HG03460 (cell line): ENCODE measurements at regions not wholly inside any gene's neighbourhood (a gene's known extent, or its start where the extent isn't known, plus 50 kb on each side); places are given as distances from the start of the nearest gene placed in this dataset.

Source experiments
- ATAC-seq: cut with Tn5 transposase; IDR thresholded peaks from one replicate; pipeline ENCODE4 v1.9.1; 2021; ENCODE audit not compliant: unreplicated experiment

DNA sequence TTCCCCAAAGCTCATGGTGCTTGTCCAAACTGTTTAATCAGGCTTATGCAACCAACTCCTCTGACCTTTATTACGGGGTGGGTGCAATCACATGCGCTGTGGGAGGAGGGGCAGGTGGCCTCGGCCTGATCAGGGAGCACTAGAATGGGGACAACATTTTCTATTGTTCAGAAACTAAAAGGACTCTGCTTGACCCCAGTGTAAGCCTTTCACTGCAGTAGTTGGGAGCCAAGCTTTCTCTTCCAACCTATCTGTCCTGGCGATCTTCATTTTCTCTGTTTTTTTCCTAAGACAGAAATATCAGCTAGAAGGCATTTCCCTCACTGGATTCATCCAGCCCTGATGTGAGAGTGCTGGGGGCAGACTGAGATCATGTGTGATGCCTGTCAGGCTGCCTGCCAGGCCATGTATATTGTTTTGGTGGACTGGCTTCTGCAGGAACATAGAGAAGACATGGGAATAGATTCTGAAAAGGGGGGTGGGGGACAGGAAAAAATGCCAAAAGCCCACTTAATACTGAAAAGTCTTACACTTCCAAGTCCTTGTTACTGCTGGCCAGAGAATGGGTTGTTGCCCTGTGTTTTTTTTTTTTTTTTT is 627.0 kb upstream of the TBL1XR1 start:
- ATAC-seq = no peak

DNA sequence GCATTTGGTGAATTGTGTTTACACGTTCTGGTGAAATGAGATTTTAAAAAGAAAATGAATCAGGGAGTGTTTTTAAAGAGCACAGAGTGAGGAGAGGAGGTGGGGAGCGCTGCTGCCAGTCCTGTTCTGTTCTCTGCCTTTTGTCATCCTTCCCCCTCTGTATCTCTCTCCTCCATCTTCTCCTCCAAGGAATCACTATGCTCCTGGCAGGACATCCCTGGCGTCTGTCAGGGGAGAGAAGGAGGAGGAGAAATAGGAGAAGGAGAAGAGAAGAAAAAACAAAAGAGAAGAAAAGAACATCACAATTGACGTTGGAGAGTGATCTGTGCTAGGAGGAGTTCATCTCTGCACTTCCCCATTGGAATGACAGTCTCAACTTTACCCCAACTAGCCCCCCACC is 627.6 kb upstream of the TBL1XR1 start:
- no peak for ATAC-seq

DNA sequence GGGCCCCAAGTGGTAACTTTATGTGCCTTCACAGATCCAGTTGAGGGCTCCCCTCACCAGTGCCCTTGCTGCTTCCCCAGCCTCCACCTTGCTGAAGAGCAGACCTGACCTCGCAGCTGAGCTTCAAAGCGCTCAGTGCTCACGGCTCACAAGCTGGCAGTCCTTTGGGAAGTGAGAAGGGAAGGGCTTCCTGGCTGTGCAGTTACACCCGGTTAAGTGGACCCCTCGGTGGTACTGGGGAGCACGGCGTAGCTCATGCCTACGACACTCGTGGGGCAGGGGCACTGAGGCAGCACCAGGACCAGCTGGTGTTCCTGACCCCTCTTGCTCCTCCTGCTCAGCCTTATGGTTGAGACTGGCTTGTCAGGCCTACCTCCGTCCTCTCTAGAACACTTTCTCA is 629.0 kb upstream of the TBL1XR1 start:
- ATAC-seq = no peak

DNA sequence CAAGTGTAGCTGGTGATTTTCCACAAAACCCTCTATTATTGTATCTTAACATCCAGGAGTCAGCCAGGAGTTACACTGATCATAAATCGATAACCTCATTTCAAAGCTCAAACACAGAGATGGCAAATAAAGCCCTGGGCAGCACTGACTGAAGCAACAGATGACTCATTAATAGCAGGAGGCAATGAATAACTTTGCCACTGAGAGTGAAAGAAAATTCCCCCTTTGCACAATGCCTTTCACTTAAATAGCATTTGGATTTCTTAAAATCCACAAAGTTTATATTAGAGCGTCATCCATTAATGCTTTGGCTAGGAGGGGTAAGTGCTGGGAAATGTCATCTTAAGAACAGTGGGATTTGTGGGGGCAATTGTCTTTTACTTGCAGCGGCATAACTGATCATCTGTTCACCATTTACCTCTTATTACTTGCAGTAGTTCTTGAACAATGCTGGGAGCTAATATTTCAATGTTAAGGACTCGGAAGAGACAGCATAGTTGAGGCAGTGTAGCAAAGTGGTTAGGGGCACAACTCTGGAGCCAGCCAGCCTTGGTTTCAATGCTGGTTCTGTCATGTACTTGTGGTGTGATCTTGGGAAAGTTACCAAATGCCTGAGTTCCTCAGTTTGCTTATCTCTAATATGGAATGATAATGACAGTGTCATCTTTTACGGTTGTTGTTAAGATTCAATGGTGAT is 630.4 kb upstream of the TBL1XR1 start:
- peak; percentile 54 for ATAC-seq

DNA sequence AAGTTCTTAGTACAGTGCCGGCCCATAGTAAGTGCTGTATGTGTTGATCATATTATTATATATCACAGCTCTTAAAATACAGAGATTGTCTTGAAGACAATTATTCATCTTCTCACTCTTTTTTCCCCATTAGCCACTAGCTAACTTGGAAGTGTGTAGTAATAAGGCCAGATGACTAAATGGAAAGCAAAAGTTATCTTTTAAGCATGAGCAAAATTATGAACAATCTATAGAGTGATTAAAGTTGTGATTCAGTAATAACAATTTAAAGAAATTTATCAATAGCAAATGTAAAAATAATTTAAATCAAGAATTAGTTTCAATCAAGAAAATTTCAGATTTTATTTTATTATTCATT is 630.9 kb upstream of the TBL1XR1 start:
- ATAC-seq = no peak

DNA sequence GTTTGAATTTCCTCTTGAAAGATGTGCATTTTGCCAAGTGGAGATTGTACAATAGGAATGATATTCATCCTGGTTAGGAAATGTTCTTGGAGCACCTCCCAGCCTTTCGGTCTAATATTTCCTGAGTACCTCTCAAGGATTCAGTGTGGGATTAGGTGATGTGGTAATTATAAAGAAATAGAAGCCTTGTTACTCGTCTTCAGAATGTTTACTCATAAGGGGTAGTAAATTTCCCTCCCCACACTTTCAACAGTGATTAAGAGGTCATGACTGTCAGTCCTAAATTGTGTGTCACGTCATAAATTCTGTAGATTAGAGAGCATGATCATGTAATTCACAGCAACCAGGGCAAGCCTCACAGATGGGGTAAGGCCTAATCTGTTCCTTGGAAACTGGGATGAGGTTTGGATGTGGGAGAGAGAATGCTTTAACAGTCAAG is 633.1 kb upstream of the TBL1XR1 start:
- no peak for ATAC-seq

DNA sequence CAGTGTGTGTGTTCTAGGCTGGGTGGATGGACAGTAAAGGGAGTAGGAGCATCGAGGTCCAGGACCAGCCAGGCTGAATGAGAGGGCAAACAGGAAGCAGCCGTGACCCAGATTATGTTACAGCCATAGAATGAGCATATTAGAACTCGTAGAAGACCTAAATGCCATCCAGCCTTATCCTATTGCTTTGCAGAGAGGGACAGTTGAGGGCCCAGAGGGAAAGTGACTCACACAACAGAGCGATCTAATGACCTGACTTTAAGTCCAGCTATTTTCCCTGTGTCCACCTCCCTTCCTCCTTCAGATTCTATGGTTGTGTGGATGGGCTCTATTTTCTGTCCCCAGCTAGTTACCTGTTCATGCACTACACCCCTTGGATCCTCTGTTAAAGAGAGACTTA is 634.1 kb upstream of the TBL1XR1 start:
- ATAC-seq = no peak

DNA sequence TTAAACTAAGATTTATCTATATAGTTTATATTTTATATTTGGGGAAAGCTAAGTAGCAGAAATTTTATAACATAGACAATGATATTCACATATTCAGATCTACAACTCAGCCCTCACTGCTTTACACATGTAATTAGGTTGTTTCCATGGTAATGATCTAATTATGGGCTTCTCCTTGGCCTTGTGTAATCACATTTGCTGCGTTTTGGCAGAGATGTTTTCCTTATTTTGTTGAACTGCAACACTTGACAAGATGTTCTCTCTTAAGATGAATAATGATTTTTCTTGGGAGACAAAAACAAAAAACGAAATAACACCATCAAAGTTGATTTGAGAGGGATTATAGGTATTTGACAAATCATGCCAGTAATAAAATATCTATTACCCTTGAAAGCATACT is 635.6 kb upstream of the TBL1XR1 start:
- no peak for ATAC-seq

DNA sequence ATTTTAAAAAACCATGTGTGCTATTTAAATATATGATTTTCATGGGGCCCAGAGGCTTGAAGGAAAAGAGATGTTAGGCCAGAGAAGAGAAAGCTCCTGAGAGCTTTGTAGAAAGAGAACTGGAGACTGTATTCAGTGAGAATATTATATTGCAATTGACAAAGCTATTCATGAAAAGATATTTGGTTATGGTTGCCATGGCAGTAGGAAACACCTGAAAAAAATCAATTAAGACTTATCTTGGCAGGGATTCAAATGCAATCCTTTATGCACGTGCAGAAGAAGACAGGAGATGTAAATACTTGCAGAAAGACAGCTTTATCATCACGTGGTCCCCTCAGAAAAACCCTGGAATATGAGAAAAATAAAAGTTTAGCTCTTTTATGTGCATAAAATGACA is 636.0 kb upstream of the TBL1XR1 start:
- ATAC-seq = no peak

DNA sequence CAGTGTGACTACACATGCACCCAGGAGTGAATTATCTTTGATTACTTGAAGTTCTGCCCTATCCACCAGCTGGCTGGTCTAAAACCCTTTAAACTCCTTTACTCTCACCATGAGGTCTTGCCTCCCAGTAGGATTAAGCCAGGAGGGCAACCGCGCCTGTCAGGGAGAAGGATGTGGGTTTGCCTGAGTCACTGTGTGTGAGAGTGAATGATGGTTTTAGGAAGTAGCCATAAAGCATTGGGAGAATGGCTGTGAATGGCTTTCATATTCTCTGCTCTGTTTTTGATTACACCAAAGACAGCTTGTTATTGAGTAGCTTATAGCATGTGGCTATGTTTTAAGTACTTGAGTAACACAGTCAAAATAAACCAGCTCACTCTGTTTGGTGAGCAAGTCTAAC is 637.7 kb upstream of the TBL1XR1 start:
- no peak for ATAC-seq

DNA sequence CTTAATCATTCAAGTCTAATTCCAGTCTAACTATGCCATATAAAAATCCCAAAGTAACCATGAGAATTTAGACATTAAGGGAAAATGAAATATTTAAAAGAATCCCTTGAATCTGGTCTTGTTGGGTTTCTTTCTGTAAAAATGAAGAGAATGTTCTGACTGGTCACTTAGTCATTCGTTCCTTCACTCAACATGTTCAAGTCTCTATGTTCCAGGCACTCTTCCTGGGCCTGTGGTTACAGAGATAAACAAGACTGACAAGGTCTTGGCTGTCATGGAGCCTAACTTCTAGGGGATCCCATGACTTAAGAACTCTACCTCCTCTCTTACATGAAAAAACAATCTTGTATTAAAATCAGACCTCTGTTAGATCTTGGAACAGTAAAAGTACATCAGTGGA is 638.6 kb upstream of the TBL1XR1 start:
- no peak for ATAC-seq

DNA sequence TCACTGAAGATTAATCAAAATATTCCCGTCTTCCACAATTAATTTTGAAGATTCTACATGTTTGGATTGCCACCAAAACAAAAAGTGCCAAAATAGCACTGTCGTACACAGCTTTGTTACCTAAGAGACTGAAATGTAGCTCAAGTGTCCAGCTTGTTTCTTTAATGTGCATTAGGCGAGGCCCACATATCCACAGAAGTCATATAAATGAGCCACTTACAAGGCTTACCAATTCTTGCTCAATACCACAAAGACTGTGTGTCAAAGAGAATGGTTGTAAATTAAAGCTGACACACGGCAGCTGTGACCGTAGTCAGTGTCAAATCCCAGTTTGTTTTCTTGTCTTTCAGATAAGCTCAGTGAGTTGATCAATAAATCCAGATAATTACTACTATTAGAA is 639.4 kb upstream of the TBL1XR1 start:
- no peak for ATAC-seq

DNA sequence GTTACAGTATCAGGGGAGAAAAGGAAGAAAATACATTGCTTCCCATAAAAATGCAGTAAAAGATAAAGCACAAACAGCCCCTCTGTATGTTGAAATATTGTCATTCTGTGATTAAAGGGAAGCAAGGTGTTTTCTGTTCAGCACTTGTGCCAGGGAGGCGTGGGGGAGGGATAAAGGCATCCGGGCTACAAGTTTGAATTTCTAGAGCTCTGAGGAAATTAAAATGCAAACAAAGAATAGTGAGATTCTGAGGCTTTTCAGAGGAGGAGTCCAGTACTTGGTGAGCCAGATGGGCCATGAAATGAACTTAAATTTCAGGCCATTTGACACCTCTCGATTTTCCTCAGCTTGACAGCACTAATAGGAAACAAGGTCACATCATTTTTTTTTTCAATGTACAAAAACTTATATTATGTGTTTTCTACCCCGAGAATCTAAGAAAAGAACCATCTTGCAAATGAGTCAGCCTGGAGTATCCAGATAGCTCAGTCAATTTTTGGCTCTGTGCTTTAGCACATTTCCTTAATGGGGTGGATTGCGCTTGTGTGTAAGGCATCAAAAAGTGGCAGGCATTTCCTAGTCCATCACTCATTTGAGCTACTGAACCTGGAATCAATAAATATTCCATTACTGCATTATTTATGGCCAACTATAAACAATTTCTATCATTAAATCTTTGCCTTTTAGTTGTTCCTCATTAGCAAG is 640.8 kb upstream of the TBL1XR1 start:
- ATAC-seq = no peak

DNA sequence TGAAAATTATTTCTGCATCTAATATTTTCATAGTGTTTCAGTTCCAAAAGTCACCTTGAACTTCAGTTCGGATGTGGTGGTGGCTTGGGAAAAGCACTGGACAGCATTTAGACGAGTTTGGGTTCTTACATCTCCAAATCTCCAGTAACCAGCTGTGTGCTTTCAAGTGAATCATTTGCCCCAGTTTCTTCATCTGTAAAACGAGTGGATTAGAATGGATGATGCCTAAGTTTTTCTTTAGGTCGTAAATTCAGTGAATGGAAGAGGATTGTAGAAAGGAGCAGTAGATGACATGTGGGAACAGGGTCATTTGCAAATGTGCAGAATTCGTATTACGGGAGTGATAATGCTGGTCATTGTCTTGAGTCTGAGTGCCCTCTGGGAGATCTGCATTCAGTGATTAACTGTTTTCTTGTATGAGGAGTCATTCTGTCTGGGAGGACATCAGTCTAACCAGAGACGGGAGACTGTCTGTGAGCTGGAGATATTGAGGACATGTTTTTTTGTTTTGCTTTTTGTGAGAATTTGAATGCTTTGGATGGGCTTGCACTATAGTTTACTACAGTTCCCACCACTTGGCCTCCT is 641.6 kb upstream of the TBL1XR1 start:
- no peak for ATAC-seq

DNA sequence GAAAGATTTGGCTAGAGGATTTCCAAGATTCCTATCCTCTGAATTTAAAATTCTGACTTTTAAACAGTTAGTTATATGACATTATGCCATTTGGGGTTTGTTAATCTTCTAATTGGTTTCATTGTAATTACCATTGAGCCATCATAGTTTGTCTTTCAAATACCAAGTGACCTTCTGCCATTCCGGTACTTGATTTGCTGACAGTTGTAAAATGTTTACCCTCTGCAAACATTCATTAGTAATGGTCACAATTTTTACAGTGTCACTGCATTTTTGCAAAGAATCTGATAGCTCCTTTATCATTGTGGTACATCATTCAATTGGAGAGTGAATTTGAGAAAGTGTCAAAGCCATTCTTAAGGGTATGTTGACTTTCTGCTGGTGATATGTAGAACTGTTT is 645.0 kb upstream of the TBL1XR1 start:
- no peak for ATAC-seq

DNA sequence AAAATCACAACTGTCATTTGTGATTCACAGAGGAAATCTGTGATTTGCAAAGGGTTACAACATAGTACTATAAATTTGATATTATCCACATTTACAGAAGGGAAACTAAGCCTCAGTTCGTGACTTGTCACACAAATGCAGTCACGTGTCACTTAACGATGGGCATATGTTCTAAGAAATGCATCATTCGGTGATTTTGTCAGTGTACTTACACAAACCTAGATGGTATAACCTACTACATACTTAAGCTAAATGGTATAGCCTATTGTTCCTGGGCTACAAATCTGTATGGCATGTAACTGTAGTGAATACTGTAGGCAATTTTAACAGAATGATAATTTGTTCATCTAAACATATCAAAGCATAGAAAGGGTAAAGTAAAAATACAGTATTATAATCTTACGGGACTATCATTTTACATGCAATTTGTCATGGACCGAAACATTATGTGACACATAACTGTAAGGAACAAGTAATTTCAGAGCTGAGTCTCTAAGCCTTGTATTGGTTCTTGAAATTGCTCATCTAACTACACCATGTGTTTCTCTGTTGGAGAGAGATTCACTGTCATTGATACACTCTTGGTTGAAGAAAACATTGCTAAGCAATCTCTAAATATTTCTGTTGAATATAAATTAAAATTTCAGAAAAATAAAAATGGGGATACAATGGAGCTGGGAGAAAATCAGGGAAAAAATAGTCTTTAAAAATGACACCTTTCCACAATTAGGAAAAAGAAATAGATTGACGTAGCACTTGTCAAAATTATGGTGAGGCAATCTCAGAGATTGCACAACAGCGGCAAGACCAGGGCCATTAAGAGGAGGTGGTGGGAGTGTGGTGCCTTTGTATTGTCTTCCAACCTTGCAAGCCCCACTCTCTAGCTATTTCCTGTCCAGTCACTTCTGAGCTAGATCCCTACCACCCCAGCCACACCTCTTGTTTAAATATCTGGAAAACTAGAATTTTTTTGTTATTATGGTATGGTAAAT is 645.8 kb upstream of the TBL1XR1 start:
- no peak for ATAC-seq

DNA sequence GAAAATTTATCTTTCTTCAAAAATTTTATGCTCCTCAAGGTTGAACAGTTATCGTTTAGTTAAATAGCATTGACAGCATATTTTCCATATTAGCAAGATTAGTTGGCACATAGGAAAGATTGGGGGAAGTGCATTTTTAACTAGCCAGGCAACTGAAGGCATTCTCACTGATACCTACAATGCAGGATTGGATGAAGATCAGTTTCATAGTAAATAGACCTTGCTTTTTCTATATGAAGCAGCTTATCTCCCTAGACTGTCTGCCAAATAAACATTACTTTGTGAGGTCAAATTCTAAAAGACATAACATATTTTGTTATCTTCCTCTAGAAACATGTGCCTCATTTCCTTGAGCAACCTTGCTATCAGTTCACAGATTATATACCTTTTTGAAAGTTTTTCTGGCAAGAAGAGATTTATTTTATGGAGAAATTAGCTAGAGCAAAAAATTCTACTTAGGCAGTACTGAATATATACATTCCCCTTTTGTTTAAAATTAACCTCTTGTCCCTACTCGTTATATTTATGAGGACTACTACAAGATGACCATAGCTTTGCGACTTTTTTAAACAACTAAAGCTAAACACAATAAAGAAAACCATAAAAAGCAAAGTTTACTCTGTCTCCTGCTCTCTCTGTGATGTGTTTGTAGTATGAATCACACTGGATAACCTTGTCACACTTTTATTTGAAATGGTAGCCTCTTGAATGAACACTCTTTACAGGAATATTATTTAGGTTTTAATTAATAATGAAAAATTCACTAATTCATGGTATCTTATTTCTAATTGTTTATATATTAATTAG is 654.9 kb upstream of the TBL1XR1 start:
- ATAC-seq = no peak

DNA sequence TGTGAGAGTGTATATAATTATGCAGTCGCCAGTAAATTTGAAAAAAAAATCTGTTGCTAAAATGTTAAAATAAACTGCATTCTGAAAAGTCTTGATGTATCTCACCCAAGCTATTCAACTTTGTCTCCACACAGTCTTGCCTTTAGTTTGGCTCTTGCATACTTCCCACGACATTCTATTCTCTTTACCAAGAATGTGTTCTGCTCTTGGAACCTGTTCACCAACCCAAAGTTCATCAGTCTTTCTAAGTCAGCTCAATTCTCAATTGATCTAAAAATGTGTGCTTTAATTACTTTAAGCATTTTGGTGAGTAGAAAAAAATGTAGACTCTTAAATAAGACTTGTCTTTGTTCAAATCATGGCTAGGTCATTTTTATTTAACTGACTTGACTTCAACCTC is 657.7 kb upstream of the TBL1XR1 start:
- ATAC-seq = no peak

DNA sequence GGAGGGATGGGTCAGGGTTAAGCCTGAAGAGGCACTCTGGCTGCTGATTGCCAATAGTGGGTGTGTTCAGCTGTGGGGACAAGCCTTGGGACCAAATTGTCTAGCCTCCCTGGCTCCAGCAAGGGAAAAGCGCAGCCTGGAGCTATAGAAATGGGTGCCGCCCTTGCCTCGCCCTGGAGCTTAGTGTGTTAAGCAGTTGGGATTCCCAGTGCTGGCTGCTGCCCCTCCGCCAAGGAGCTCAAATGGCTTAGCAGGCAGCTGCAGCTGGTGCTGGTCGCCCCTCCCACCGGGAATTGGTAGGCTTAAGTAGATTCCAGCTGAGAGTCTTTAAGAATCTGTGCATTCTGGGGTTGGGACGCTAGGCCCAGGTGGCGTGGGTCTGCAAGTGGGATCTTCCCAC is 662.9 kb upstream of the TBL1XR1 start:
- ATAC-seq = no peak

DNA sequence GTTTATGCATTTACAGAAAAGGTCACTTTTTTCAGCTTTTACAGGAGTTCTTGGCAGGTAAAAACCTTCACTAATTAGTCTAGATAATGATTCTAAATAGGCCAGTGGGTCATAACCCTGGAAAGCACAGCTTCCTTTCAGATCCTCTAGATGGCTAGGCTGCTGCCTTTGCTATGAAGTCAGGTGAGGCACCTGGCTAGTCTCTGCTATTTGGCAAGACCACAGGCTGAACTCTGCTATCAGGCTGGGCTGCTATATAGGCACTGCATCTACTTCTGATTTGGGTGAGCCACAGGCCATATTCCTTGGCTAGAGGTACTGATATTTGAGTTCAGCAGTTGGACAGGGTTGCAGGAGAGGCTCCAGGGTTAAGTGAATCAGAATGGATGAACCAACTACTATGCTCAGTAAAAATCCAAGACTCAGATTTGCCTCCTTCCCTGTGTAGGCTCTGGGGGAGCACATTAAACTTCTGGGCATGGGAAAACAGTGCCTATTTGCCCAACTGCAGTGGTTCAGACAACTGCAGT is 665.7 kb upstream of the TBL1XR1 start:
- ATAC-seq = no peak
